ENCODE measurements at regions not wholly inside any gene's neighbourhood (a gene's known extent, or its start where the extent isn't known, plus 50 kb on each side); places are given as distances from the start of the nearest gene placed in this dataset.
"Not testable (repeated sequence)": the region's sequence is repeated elsewhere in the genome, so short reads cannot be mapped to it uniquely, and the experiment has no call there.

DNA sequence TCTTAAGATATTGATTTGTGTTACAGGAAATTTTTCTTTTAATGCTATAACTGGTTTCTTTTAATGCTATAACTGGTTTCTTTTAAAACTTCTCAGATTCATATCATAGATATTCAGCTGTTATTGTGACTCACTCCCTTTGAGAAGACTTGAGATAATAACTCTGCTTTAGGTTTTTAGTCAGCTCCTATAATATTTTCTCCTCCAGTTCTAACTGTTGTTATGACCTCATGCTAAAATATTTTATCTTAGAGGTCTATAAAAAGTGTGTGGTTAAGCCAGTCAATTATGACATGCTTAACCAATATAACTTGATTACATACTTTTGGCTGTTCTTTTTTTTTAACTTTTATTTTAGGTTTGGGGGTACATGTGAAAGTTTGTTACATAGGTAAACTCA, 280.2 kb downstream of the PTGER3 start:
- Histone ChIP-seq H3K4me3 (no peak overlapping the region), H3K4me1 (replicated peaks) (no peaks in the 10 kb centered on the region), H3K27ac (no peak overlapping the region), H3K36me3 (no peaks in the 10 kb centered on the region), H3K9me3 (replicated peaks) (no peaks in the 10 kb centered on the region), H3K27me3 (replicated peaks) (no peaks in the 10 kb centered on the region)
- no peak for DNase-seq (ENCODE audit: low read depth in 1 of 2, low spot score in 2 of 2)

DNA sequence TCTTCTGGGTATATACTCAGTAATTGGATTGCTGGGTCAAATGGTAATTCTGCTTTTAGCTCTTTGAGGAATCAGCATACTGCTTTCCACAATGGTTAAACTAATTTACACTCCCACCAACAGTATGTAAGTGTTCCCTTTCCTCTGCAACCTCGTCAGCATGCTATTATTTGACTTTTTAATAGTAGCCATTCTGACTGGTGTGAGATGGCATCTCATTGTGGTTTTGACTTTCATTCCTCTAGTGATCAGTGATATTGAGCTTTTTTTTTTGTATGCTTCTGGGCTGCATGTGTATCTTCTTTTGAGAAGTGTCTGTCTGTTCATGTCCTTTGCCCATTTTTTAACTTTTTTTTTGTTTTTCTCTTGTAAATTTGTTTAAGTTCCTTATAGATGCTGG, 279.4 kb downstream of the PTGER3 start:
- H3K36me3 ChIP-seq: no peaks in the 10 kb centered on the region
- no peaks in the 10 kb centered on the region for H3K9me3 ChIP-seq (replicated peaks)
- H3K27me3 ChIP-seq (replicated peaks): no peaks in the 10 kb centered on the region
- H3K4me1 ChIP-seq (replicated peaks): no peaks in the 10 kb centered on the region
- H3K4me3 ChIP-seq: no peak overlapping the region
- no peak for DNase-seq (ENCODE audit: low read depth in 1 of 2, low spot score in 2 of 2)
- no peak overlapping the region for H3K27ac ChIP-seq

DNA sequence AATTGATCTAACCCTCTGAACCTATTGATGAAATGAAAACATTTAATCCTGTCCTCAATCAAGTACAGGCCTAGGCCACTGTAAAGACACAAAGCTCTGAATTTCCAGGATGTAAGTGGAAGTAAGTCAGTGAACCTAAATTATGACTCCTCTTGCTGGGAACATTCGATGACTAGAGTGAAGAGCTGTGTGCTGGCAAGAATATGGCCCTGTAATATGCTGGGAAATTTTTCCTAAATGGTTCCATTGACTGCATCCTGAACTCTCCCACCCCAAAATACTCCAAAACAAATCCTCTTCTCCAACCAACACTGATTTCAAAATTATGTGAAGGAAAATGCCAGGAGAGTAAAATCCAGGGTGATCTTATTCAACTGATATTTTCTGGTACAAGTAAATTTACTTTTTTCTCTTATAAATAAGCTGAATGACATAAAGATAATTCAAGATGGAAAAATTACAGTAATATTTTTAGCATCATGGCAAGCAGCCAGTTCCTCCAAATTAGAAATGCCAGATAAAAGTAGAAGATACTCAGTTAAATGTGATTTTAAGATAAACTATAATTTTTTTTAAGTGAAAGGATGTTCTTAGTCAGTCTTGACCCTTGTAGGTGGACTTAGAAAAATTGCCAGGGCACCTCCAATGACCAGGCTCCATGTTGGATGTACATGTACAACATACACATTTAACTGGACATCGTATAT, 269.4 kb downstream of the PTGER3 start:
- H3K9me3 ChIP-seq (replicated peaks): no peaks in the 10 kb centered on the region
- DNase-seq (ENCODE audit: low read depth in 1 of 2, low spot score in 2 of 2): no peak
- H3K27ac ChIP-seq: no peak overlapping the region
- no peaks in the 10 kb centered on the region for H3K4me1 ChIP-seq (replicated peaks)
- H3K27me3 ChIP-seq (replicated peaks): no peaks in the 10 kb centered on the region; the same call in 1 of the 2 replicates
- no peaks in the 10 kb centered on the region for H3K36me3 ChIP-seq
- no peak overlapping the region for H3K4me3 ChIP-seq

DNA sequence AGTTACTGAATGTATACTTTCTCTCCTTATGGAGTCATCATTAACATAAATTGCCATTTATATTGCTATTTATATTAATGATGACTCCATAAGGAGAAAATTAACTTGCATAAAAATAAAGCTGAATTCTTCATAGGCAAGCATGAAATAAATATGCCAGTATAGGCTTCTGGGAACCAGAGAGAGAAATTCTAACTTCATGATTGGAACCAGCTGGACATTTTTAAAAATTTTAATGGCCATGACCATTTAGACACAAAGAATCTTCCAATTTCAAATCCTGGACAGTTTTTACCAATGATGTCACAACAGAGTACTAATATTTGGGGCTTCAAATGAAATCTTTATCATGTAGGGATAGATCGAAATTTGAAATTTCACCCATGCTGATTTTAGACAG, 268.7 kb downstream of the PTGER3 start:
- no peaks in the 10 kb centered on the region; the same call in 1 of the 2 replicates for H3K27me3 ChIP-seq (replicated peaks)
- H3K4me1 ChIP-seq (replicated peaks): no peaks in the 10 kb centered on the region
- H3K4me3 ChIP-seq: no peak overlapping the region
- H3K9me3 ChIP-seq (replicated peaks): no peaks in the 10 kb centered on the region
- DNase-seq (ENCODE audit: low read depth in 1 of 2, low spot score in 2 of 2): no peak
- no peaks in the 10 kb centered on the region for H3K36me3 ChIP-seq
- no peak overlapping the region for H3K27ac ChIP-seq

DNA sequence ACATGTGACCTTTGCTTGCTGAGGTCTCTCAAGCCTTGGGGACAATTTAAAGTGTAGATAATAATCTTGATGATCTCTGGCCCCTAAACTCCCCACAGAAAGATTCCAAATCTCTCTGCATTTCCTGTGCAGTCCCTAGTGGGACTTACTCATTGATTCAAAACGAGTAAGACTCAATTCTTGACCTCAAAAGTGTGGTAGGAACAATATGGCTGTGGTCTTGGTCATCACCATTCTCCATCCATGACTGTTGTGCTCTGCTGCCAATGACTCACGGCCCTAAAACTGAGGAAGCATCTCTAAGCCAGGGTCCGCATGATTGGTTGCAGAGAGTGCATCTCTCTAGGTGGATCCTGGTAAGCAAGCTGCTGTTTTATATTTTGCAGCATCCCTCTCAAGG, 268.0 kb downstream of the PTGER3 start:
- Histone ChIP-seq H3K4me1 (replicated peaks) (no peaks in the 10 kb centered on the region), H3K4me3 (no peak overlapping the region), H3K9me3 (replicated peaks) (no peaks in the 10 kb centered on the region), H3K27me3 (replicated peaks) (no peaks in the 10 kb centered on the region; the same call in 1 of the 2 replicates), H3K36me3 (no peaks in the 10 kb centered on the region), H3K27ac (no peak overlapping the region)
- no peak for DNase-seq (ENCODE audit: low read depth in 1 of 2, low spot score in 2 of 2)

DNA sequence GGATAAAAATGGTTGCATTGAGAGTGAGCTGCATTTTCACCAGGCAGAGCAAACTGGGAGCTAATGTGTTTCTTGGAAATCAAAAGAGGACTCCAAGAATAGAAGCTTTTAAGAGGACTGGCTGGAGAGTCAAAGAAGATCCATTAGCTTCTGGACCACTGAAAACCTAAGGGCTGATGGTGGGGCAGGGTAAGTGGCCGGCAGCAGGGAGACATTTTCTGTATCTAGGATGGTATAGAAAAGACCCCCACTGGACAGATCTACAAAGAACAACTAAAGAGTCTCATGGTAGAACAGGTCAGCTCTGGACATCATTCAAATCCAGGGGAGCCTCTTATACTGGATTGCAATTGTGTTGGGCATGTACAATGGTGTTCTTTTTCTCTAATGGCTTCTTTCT, 262.3 kb downstream of the PTGER3 start:
- no peaks in the 10 kb centered on the region for H3K27me3 ChIP-seq (replicated peaks)
- no peaks in the 10 kb centered on the region for H3K4me1 ChIP-seq (replicated peaks)
- no peaks in the 10 kb centered on the region for H3K36me3 ChIP-seq
- H3K9me3 ChIP-seq (replicated peaks): no peaks in the 10 kb centered on the region
- DNase-seq (ENCODE audit: low read depth in 1 of 2, low spot score in 2 of 2): no peak
- no peak overlapping the region for H3K4me3 ChIP-seq
- H3K27ac ChIP-seq: no peak overlapping the region

DNA sequence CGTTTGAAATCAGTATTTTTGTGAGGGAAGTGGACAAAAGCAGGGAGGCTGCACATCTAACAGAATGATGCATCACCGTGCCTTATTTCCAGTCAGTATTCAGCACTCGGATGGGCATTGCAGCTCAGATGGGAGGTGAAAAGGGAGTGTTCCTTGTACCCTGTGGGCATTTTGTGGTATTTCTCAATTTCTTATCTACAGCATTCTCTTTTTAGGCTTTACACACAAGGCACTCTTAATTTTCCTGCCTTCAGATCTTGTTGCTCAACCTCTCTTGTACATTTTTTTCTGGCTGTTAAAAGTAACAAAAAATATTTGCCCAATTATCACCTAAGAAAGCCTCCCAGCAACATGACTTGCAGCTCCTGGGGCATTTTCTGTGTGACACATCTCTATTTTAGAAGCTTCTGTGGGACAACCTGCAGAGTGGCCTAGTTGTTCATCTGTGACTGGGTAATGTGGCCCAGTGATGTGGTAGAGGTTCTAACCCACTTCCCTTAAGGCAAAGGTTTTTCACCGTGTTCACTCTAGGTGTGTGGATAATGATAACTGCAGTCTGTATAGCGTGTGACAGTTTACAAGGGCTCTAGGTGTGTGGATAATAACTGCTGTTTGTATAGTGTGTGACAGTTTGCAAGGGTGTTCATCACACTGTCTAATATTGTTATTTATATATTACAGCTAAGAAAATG, 257.2 kb downstream of the PTGER3 start:
- Histone ChIP-seq H3K27me3 (replicated peaks) (no peaks in the 10 kb centered on the region), H3K4me1 (replicated peaks) (no peaks in the 10 kb centered on the region), H3K36me3 (no peaks in the 10 kb centered on the region), H3K9me3 (replicated peaks) (no peaks in the 10 kb centered on the region), H3K27ac (no peak overlapping the region), H3K4me3 (no peak overlapping the region)
- no peak for DNase-seq (ENCODE audit: low read depth in 1 of 2, low spot score in 2 of 2)

DNA sequence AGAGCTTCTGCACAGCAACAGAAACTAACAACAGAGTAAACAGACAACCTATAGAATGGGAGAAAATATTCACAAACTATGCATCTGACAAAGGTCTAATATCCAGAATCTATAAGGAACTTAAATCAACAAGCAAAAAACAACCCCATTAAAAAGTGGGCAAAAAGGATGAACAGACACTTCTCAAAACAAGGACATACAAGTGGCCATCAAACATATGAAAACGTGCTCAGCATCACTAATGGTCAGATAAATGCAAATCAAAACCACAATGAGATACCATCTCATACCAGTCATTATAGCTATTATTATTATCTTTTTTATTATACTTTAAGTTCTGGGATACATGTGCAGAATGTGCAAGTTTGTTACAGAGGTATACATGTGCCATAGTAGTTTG, 252.6 kb downstream of the PTGER3 start:
- H3K9me3 ChIP-seq (replicated peaks); H3K27ac ChIP-seq; DNase-seq (ENCODE audit: low read depth in 1 of 2, low spot score in 2 of 2); H3K27me3 ChIP-seq (replicated peaks); H3K36me3 ChIP-seq; H3K4me3 ChIP-seq; H3K4me1 ChIP-seq (replicated peaks): not testable (repeated sequence)

DNA sequence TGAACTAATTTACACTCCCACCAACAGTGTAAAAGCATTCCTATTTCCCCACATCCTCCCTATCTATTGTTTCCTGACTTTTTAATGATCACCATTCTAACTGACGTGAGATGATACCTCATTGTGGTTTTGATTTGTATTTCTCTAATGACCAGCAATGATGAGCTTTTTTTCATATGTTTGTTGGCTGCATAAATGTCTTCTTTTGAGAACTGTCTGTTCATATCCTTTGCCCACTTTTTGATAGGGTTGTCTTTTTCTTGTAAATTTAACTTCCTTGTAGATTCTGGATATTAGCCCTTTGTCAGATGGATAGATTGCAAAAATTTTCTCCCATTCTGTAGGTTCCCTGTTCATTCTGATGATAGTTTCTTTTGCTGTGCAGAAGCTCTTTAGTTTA, 251.3 kb downstream of the PTGER3 start:
- not testable (repeated sequence) for H3K36me3 ChIP-seq; H3K27ac ChIP-seq; H3K9me3 ChIP-seq (replicated peaks); H3K27me3 ChIP-seq (replicated peaks); H3K4me1 ChIP-seq (replicated peaks); DNase-seq (ENCODE audit: low read depth in 1 of 2, low spot score in 2 of 2); H3K4me3 ChIP-seq

DNA sequence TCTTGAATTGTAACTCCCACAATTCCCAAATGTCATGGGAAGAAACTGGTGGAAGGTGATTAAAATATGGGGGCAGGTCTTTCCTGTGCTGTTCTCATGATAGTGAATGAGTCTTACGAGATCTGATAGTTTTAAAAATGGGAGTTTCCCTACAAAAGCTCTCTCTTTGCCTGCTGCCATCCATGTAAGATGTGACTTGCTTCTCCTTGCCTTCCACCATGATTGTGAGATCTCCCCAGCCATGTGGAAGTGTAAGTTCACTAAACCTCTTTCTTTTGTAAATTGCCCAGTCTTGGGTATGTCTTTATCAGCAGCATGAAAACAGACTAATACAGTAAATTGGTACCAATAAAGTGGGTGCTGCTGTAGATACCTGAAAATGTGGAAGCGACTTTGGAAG, 245.0 kb downstream of the PTGER3 start:
- H3K9me3 ChIP-seq (replicated peaks); H3K27ac ChIP-seq; DNase-seq (ENCODE audit: low read depth in 1 of 2, low spot score in 2 of 2); H3K4me1 ChIP-seq (replicated peaks); H3K27me3 ChIP-seq (replicated peaks); H3K36me3 ChIP-seq; H3K4me3 ChIP-seq: not testable (repeated sequence)

DNA sequence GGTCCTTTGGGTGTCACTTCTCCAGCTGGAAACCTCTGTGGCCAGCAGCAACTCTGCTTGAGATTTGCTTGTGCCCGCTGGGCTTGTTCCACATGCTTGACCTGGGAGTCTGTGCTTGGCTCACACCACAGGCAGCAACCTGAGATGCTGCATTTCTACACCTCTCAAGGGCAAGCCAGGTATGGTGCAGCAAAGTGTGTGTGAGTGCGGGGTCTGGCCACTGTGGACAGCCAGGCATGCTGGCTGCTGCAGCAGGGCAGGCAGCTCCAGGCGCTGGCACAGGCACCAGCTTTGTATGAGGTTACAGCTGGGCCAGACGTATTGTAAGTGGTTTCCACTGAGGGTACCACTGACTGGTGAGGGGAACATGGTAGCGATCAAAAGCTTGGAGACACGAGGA, 242.0 kb downstream of the PTGER3 start:
- no peak for DNase-seq (ENCODE audit: low read depth in 1 of 2, low spot score in 2 of 2)
- H3K4me1 ChIP-seq (replicated peaks): no peaks in the 10 kb centered on the region
- H3K36me3 ChIP-seq: no peaks in the 10 kb centered on the region
- H3K9me3 ChIP-seq (replicated peaks): no peaks in the 10 kb centered on the region
- H3K27ac ChIP-seq: no peak overlapping the region
- H3K27me3 ChIP-seq (replicated peaks): no peaks in the 10 kb centered on the region
- no peak overlapping the region for H3K4me3 ChIP-seq

DNA sequence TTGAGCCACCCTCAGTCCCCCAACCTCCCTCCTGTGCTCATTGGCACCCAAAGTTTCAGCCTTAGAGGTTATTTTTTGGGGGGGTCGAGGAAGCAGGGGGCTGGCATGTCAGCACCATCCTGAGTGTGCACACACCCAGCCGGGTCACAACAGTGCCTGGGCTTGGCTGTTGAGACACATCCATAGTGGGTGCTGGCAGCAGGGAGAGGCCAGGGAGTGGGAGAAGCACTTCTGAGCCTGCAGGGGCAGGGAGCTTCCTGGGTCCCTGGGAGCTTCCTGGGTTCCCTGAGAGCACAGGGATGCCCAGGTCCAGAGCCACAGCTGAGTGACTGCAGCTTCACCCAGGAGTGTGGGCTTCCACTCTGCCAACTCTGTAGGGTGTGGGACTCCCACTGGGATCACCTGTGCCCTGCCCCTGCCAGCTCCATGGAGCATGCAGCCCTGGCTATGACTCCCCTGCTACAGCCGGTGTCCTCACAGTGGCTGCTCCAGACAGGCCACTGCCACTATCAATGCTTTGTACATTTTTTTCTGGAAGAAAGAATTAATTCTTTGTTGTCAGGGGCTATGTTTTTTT, 240.4 kb downstream of the PTGER3 start:
- DNase-seq (ENCODE audit: low read depth in 1 of 2, low spot score in 2 of 2): no peak
- H3K36me3 ChIP-seq: no peaks in the 10 kb centered on the region
- no peaks in the 10 kb centered on the region for H3K9me3 ChIP-seq (replicated peaks)
- no peak overlapping the region for H3K27ac ChIP-seq
- H3K4me3 ChIP-seq: no peak overlapping the region
- H3K27me3 ChIP-seq (replicated peaks): no peaks in the 10 kb centered on the region
- H3K4me1 ChIP-seq (replicated peaks): no peaks in the 10 kb centered on the region

DNA sequence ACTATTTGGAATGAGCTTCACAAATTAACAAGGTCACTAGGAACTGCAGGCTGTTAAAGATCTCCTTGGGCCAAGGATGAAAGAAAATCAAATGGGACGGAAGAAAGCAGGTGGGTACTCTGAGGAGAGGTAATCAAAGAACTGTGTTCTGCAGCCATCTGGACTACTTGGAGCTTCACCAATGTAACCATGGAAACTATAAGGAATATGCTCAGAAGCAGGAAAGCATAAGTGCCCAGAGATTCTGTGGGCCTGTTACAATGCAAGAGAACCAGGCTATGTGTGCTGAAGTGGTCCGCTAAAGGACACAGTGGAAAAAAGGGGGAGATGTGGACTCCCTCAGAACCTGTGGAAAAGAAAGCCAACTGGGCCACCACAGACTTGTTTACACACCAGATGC, 238.5 kb downstream of the PTGER3 start:
- H3K27ac ChIP-seq: no peak overlapping the region
- no peaks in the 10 kb centered on the region for H3K27me3 ChIP-seq (replicated peaks)
- H3K4me1 ChIP-seq (replicated peaks): no peaks in the 10 kb centered on the region
- H3K4me3 ChIP-seq: no peak overlapping the region
- H3K9me3 ChIP-seq (replicated peaks): no peaks in the 10 kb centered on the region
- no peak for DNase-seq (ENCODE audit: low read depth in 1 of 2, low spot score in 2 of 2)
- no peaks in the 10 kb centered on the region for H3K36me3 ChIP-seq

DNA sequence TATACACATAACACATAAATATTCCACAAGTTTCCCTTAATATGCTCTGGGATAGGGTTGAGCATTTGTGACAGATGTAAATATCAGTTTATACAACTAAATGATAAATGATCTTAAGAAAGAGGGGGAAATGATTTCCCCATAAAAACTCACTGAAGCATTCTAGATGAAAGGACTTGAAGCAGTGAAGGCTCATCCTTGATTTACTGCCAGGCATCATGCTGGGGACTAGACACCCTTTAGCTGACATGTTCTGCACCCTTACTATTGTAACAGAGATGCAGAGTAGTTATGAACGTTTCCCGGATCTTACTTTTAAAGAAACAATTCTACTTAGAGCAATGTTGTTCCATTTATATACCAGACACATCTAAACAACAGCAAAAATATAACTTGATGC, 235.8 kb downstream of the PTGER3 start:
- Histone ChIP-seq H3K36me3 (no peaks in the 10 kb centered on the region), H3K9me3 (replicated peaks) (no peaks in the 10 kb centered on the region), H3K4me1 (replicated peaks) (no peaks in the 10 kb centered on the region)

More for the DNA sequence above, 235.8 kb downstream of the PTGER3 start:
- Histone ChIP-seq H3K27ac (no peak overlapping the region), H3K4me3 (no peak overlapping the region), H3K27me3 (replicated peaks) (no peaks in the 10 kb centered on the region)
- no peak for DNase-seq (ENCODE audit: low read depth in 1 of 2, low spot score in 2 of 2)

All from SJSA1 (cell line).